ENCODE measurements at regions not wholly inside any gene's neighbourhood (a gene's known extent, or its start where the extent isn't known, plus 50 kb on each side); places are given as distances from the start of the nearest gene placed in this dataset.
"Not testable (repeated sequence)": the region's sequence is repeated elsewhere in the genome, so short reads cannot be mapped to it uniquely, and the experiment has no call there.

DNA sequence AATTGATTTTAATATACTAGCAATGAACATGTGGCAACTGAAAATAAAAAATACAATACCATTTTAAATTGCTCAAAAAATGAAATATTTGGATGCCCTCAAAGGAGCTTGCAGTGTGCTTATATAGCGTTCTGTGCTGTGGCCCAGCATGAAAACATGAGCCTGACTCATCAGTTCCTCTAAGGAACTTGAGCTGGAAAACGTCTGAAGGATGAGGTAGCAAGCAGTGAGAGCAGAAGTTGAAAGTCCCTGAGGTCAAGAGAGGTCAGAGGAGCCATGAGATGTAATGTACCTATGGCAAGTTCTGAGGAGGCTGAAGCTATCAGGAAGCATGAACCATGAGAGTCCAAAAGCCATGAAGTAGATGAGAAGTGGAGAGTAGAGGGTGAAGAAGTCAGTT is 59.7 kb downstream of the HMGB3 start:
- Histone ChIP-seq H3K79me2 (ENCODE audit: insufficient read depth, low read length) (no peaks in the 10 kb centered on the region), H3K4me1 (ENCODE audit: insufficient read depth, low read length, poor library complexity, severe bottlenecking) (no peaks in the 10 kb centered on the region), H3K9me2 (replicated peaks; ENCODE audit: low read depth, low read length) (no peaks in the 10 kb centered on the region), H2AFZ (ENCODE audit: low read length) (no peak overlapping the region), H3K36me3 (ENCODE audit: insufficient read depth, low read length) (no peaks in the 10 kb centered on the region), H3K4me2 (ENCODE audit: low read depth, low read length, poor library complexity, severe bottlenecking) (no peak overlapping the region), H3K9ac (ENCODE audit: low read depth, low read length, poor library complexity, severe bottlenecking) (no peak overlapping the region), H4K20me1 (ENCODE audit: insufficient read depth, low read length, poor library complexity, severe bottlenecking) (no peaks in the 10 kb centered on the region), H3K4me3 (ENCODE audit: low read length, poor library complexity, severe bottlenecking) (no peak overlapping the region), H3F3A (ENCODE audit: low read depth) (no peaks in the 10 kb centered on the region), H3K9me3 (ENCODE audit: insufficient read depth, low read depth, low read length) (no peaks in the 10 kb centered on the region), H3K27me3 (ENCODE audit: insufficient read depth, low read length, poor library complexity, severe bottlenecking) (no peaks in the 10 kb centered on the region)
- TF ChIP-seq, protein P1, sequence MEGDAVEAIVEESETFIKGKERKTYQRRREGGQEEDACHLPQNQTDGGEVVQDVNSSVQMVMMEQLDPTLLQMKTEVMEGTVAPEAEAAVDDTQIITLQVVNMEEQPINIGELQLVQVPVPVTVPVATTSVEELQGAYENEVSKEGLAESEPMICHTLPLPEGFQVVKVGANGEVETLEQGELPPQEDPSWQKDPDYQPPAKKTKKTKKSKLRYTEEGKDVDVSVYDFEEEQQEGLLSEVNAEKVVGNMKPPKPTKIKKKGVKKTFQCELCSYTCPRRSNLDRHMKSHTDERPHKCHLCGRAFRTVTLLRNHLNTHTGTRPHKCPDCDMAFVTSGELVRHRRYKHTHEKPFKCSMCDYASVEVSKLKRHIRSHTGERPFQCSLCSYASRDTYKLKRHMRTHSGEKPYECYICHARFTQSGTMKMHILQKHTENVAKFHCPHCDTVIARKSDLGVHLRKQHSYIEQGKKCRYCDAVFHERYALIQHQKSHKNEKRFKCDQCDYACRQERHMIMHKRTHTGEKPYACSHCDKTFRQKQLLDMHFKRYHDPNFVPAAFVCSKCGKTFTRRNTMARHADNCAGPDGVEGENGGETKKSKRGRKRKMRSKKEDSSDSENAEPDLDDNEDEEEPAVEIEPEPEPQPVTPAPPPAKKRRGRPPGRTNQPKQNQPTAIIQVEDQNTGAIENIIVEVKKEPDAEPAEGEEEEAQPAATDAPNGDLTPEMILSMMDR (conservative IDR thresholded peaks at IDR 0.05; ENCODE audit: low read length): no peak
- no peak for TF ChIP-seq EZH2phosphoT487 (IDR thresholded peaks at IDR 0.05; ENCODE audit: borderline replicate concordance)

DNA sequence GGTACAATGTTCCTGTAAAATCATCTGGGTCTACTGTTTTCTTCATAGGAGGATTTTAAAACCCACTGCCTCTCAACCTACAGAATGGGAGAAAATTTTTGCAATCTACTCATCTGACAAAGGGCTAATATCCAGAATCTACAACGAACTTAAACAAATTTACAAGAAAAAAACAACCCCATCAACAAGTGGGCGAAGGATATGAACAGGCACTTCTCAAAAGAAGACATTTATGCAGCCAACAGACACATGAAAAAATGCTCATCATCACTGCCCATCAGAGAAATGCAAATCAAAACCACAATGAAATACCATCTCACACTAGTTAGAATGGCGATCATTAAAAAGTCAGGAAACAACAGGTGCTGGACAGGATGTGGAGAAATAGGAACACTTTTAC is 83.2 kb downstream of the HMGB3 start:
- not testable (repeated sequence) for H2AFZ ChIP-seq (ENCODE audit: low read length); H3K4me2 ChIP-seq (ENCODE audit: low read depth, low read length, poor library complexity, severe bottlenecking); H3K4me1 ChIP-seq (ENCODE audit: insufficient read depth, low read length, poor library complexity, severe bottlenecking); H3K9ac ChIP-seq (ENCODE audit: low read depth, low read length, poor library complexity, severe bottlenecking); H3F3A ChIP-seq (ENCODE audit: low read depth); H3K79me2 ChIP-seq (ENCODE audit: insufficient read depth, low read length); H4K20me1 ChIP-seq (ENCODE audit: insufficient read depth, low read length, poor library complexity, severe bottlenecking); H3K27me3 ChIP-seq (ENCODE audit: insufficient read depth, low read length, poor library complexity, severe bottlenecking); H3K9me3 ChIP-seq (ENCODE audit: insufficient read depth, low read depth, low read length); H3K4me3 ChIP-seq (ENCODE audit: low read length, poor library complexity, severe bottlenecking); H3K36me3 ChIP-seq (ENCODE audit: insufficient read depth, low read length); H3K9me2 ChIP-seq (replicated peaks; ENCODE audit: low read depth, low read length)

DNA sequence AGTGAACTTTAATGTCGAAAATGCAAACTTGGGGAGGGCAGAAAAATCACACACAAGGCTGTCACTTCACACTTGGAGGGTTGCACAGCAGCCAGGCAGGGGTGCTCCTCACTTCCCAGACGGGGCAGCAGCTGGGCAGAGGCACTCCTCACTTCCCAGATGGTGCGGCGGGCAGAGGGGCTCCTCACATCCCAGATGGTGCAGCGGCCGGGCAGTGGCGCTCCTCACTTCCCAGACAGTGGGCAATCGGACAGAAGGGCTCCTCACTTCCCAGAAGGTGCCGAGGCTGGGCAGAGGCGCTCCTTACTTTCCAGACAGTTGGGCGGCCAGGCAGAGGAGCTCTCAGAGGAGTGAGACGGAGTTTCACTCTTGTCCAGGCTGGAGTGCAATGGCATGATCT is 90.6 kb downstream of the HMGB3 start:
- Histone ChIP-seq H3K9me2 (replicated peaks; ENCODE audit: low read depth, low read length) (no peaks in the 10 kb centered on the region), H3K9ac (ENCODE audit: low read depth, low read length, poor library complexity, severe bottlenecking) (no peak overlapping the region), H3K9me3 (ENCODE audit: insufficient read depth, low read depth, low read length) (no peaks in the 10 kb centered on the region), H3F3A (ENCODE audit: low read depth) (no peaks in the 10 kb centered on the region), H3K79me2 (ENCODE audit: insufficient read depth, low read length) (no peaks in the 10 kb centered on the region), H3K36me3 (ENCODE audit: insufficient read depth, low read length) (no peaks in the 10 kb centered on the region), H4K20me1 (ENCODE audit: insufficient read depth, low read length, poor library complexity, severe bottlenecking) (no peaks in the 10 kb centered on the region), H2AFZ (ENCODE audit: low read length) (no peak overlapping the region), H3K4me3 (ENCODE audit: low read length, poor library complexity, severe bottlenecking) (no peak overlapping the region), H3K4me1 (ENCODE audit: insufficient read depth, low read length, poor library complexity, severe bottlenecking) (no peaks in the 10 kb centered on the region), H3K4me2 (ENCODE audit: low read depth, low read length, poor library complexity, severe bottlenecking) (no peak overlapping the region), H3K27me3 (ENCODE audit: insufficient read depth, low read length, poor library complexity, severe bottlenecking) (no peaks in the 10 kb centered on the region)
- TF ChIP-seq, protein P1 (conservative IDR thresholded peaks at IDR 0.05; ENCODE audit: low read length): no peak

DNA sequence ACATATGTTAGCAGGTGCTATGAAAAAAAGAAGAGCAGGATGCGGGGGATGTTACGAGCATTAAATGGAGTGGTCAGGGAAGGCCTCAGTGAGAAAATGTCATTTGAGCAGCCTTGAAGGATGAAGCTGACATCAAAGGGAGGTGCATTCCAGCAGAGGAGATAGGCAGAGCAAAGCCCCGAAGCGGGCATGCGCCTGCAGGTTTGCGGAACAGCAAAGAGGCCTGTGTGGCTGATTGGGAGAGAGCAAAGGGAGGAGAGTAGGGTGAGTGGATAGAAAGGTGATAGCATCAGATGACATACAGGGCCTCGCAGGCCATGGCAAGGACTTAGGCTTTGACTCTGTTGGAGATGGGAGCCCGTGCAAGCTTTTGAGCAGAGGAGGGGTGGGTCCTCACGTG is 95.4 kb upstream of the GPR50 start:
- Histone ChIP-seq H3K9me2 (replicated peaks; ENCODE audit: low read depth, low read length) (no peaks in the 10 kb centered on the region), H3K4me1 (ENCODE audit: insufficient read depth, low read length, poor library complexity, severe bottlenecking) (peaks cover 3% of the 10 kb centered on the region), H3K27me3 (ENCODE audit: insufficient read depth, low read length, poor library complexity, severe bottlenecking) (no peaks in the 10 kb centered on the region), H2AFZ (ENCODE audit: low read length) (no peak overlapping the region), H3F3A (ENCODE audit: low read depth) (no peaks in the 10 kb centered on the region), H3K79me2 (ENCODE audit: insufficient read depth, low read length) (no peaks in the 10 kb centered on the region), H4K20me1 (ENCODE audit: insufficient read depth, low read length, poor library complexity, severe bottlenecking) (no peaks in the 10 kb centered on the region), H3K9me3 (ENCODE audit: insufficient read depth, low read depth, low read length) (no peaks in the 10 kb centered on the region), H3K4me3 (ENCODE audit: low read length, poor library complexity, severe bottlenecking) (no peak overlapping the region), H3K9ac (ENCODE audit: low read depth, low read length, poor library complexity, severe bottlenecking) (no peak overlapping the region), H3K4me2 (ENCODE audit: low read depth, low read length, poor library complexity, severe bottlenecking) (no peak overlapping the region), H3K36me3 (ENCODE audit: insufficient read depth, low read length) (no peaks in the 10 kb centered on the region)
- no peak for TF ChIP-seq EZH2phosphoT487 (IDR thresholded peaks at IDR 0.05; ENCODE audit: borderline replicate concordance)
- TF ChIP-seq, protein P1 (conservative IDR thresholded peaks at IDR 0.05; ENCODE audit: low read length): no peak

Measured in Loucy (cell line).